Left lung (tissue), 4 donors: ENCODE measurements at regions not wholly inside any gene's neighbourhood (a gene's known extent, or its start where the extent isn't known, plus 50 kb on each side); places are given as distances from the start of the nearest gene placed in this dataset.

Source experiments
- ATAC-seq: fragments of 200-7000 bp; cut with Tn5 transposase; one replicate; pipeline ENCODE4 v1.9.1; 2020; ENCODE audit warnings: moderate library complexity
- DNase-seq, 4 donors: peaks; one replicate each; pipeline ENCODE4 v3.0.0-alpha.2; 2013 to 2020
- H3K27ac ChIP-seq, 2 donors: fragments of 200-600 bp; sonication (generic) in 1 of 2; one replicate each; pipeline versions ENCODE4 v1.5.0 to v1.8.0; 2020 to 2021
- H3K27me3 ChIP-seq, 2 donors: fragments of 200-600 bp; sonication (generic) in 1 of 2; one replicate each; pipeline versions ENCODE4 v1.5.0 to v1.8.0; 2020 to 2021
- H3K36me3 ChIP-seq, 2 donors: fragments of 200-600 bp; sonication (generic) in 1 of 2; one replicate each; pipeline versions ENCODE4 v1.5.0 to v1.8.0; 2020 to 2021
- H3K4me1 ChIP-seq, 2 donors: fragments of 200-600 bp; one replicate each; pipeline ENCODE4 v1.8.0; 2021
- H3K4me3 ChIP-seq, 2 donors: fragments of 200-600 bp; sonication (generic) in 1 of 2; one replicate each; pipeline versions ENCODE4 v1.5.0 to v1.8.0; 2020 to 2021; ENCODE audit warnings: mild to moderate bottlenecking in 1 of 2
- H3K9me3 ChIP-seq, 2 donors: fragments of 200-600 bp; sonication (generic) in 1 of 2; one replicate each; pipeline versions ENCODE4 v1.5.0 to v1.8.0; 2020 to 2021
- intact Hi-C, 2 donors: fragments of 100-400 bp; cut with DNase I; formaldehyde crosslinking; loops; one replicate each; pipeline versions ENCODE4 v1.11.2 to v1.14.2; 2022
- TF ChIP-seq, protein P1 (sequence below), 2 donors: fragments of 200-600 bp; sonication (generic) in 1 of 2; IDR thresholded peaks; one replicate each; pipeline versions ENCODE4 v1.5.0 to v1.8.0; 2021; ENCODE audit warnings: antibody characterized with exemption in 2 of 2
- donor health status: DM: no; HTN: yes; CAD: no.
- donor health status: DM: no; HTN: no; CAD: no.

DNA sequence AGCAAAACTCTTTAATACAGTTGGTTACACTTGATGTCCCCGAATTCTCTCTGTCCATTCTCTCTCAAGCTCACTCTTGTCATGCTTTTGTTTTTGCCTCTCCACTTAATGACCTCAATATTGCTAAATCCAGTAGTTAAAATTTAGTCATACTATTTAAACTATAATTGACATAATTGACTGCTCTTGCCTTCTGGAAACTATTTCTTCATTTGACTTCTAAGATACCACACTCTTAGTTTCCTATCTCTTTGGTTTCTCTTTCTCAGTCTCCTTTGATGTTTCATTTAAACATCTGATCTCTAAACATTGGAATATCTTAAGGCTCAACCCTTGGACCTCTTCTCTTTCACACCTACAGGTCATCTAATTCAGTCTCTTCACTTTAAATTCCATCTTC is 211.3 kb downstream of the COG6 start:
- H3K9me3 ChIP-seq, result no peaks in the 10 kb centered on the region
- ATAC-seq, result no peak
- intact Hi-C loops, result no loop called here
- DNase-seq, result no peak
- no peaks in the 10 kb centered on the region for H3K27me3 ChIP-seq
- H3K4me3 ChIP-seq, result no peak overlapping the region
- no peaks in the 10 kb centered on the region for H3K4me1 ChIP-seq
- TF ChIP-seq, protein P1, sequence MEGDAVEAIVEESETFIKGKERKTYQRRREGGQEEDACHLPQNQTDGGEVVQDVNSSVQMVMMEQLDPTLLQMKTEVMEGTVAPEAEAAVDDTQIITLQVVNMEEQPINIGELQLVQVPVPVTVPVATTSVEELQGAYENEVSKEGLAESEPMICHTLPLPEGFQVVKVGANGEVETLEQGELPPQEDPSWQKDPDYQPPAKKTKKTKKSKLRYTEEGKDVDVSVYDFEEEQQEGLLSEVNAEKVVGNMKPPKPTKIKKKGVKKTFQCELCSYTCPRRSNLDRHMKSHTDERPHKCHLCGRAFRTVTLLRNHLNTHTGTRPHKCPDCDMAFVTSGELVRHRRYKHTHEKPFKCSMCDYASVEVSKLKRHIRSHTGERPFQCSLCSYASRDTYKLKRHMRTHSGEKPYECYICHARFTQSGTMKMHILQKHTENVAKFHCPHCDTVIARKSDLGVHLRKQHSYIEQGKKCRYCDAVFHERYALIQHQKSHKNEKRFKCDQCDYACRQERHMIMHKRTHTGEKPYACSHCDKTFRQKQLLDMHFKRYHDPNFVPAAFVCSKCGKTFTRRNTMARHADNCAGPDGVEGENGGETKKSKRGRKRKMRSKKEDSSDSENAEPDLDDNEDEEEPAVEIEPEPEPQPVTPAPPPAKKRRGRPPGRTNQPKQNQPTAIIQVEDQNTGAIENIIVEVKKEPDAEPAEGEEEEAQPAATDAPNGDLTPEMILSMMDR (IDR thresholded peaks at IDR 0.05), result no peak
- no peaks in the 10 kb centered on the region for H3K36me3 ChIP-seq
- no peak overlapping the region for H3K27ac ChIP-seq

DNA sequence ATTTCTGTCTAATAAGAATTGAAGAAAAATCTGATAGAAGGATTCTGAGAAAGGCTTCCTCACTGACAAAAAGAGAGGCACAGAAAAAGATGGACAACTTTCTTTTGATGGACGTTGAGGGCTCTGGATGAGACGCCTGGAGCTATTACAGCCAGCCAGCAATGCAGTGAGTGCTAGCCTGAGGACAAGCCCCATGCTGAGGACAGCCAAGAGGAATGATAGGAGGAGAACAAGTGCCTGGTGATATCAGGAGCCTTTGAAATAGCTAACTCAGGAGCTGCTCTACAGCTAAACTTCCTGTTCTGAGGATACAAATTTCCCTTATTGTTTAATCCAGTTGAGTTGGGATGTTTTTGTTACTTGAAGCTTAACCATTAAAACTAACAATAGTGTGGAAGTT is 212.3 kb downstream of the COG6 start:
- Histone ChIP-seq H3K36me3 (no peaks in the 10 kb centered on the region), H3K4me3 (no peak overlapping the region), H3K27ac (no peak overlapping the region), H3K27me3 (no peaks in the 10 kb centered on the region), H3K4me1 (no peaks in the 10 kb centered on the region), H3K9me3 (no peaks in the 10 kb centered on the region)
- TF ChIP-seq, protein P1 (IDR thresholded peaks at IDR 0.05), result no peak
- intact Hi-C loops, result no loop called here
- DNase-seq (no peak), ATAC-seq (no peak)

DNA sequence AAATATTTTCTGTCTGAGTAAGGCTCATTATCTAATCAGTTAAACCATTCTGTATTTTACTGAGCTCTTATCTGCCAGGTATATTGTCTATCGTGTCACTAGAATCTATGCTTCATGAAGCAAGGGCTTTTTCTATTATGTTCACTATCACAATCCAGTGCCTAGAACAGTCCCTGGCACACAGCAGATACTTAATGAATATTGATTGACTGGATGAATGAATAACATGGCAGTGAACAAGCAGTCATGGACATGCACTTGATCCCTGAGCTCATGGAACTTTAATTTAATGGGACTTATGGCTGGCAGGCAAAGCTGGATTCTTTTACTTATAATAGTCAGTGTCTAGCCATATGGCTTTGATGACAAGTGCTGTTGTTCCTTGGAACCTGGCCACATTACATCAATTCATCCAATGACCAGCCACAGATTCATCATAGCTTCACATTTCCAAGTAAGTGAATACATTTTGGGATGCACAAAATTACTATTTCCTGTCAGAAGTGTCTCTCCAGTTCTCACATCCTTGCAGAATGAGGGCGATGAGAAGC is 214.8 kb downstream of the COG6 start:
- ATAC-seq, result no peak

DNA sequence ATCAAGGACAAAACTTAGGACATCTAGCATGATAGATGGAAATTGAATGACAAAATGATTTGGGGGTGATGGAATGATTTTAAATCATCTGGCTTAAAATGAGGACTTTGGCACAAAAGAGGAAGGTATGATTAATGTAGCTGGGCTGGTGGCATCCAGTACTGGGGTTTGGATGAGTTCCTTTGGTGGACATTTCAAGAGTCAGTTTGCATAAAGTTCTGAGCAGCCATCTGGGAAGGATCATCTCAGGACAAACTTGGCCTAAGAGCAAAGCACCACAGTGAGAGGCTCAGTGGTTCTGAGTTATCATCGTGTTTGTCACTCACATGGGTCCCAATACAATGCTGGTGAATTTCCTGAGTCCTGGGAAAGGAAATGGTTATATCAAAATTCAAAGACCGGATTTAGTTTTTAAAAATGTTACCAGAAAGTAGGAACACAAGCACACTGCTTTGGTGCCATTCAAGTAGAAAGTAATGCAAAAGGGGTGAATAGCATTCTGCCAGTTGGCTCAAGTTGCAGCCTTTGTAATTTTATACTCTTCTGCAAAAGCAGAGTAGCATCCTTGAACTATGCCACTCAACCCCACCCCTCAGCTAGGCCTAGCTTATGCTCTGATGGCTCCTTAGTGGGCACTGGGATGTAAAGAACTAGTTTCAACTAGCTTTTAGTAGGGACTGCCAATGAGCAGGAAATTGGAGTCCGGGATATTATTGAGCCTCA is 219.0 kb downstream of the COG6 start:
- Histone ChIP-seq H3K4me3 (no peak overlapping the region), H3K27ac (no peak overlapping the region), H3K4me1 (no peaks in the 10 kb centered on the region), H3K27me3 (no peaks in the 10 kb centered on the region), H3K36me3 (no peaks in the 10 kb centered on the region), H3K9me3 (no peaks in the 10 kb centered on the region)
- ATAC-seq, result no peak
- intact Hi-C loops, result no loop called here
- DNase-seq, result no peak
- TF ChIP-seq, protein P1 (IDR thresholded peaks at IDR 0.05), result no peak

More for the DNA sequence above, 214.8 kb downstream of the COG6 start:
- Histone ChIP-seq H3K9me3 (no peaks in the 10 kb centered on the region), H3K36me3 (no peaks in the 10 kb centered on the region), H3K4me1 (no peaks in the 10 kb centered on the region), H3K27ac (no peak overlapping the region), H3K27me3 (no peaks in the 10 kb centered on the region), H3K4me3 (no peak overlapping the region)
- no peak for DNase-seq
- TF ChIP-seq, protein P1 (IDR thresholded peaks at IDR 0.05), result no peak
- intact Hi-C loops, result no loop called here

DNA sequence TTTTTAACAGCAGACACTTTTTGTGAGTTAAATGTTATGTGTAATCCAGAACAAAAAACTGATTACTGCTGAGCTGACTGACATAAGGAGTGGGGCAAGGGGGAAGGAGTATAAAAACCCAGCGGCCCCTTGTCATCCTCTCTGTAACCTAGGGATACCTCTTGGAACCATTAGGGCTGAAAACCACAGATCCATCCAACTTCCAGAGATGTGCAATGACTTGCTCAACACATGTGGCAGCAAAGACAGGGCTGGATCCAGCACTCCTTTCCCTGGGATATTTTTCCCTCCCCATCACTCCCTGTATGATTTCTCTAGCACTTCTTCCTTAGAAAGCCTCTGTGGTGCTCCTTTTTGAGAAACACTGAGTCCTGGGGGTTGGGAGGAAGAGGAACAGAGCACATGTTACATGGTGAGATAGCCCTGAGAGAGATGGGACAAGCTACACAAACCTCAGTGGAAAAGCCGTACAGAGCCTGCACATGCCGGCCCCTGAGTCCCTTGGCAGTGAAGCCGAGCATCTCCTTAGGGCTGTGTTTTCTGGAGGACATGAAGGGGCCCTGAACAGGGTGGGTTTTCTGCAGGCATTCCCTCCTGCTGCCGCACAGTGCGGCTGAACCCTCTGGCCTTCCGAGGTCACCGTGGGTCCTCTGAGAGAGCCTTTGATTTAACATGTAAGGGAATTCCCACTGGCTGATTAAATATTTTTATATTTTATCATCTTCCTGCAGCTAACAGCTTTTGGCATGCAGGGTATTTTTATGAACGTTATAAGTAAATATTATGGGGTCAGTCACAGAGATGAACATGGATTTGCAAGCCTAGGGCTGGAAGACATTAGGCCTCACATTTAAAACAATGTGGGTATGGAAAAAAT is 219.9 kb downstream of the COG6 start:
- Histone ChIP-seq H3K4me3 (no peak overlapping the region), H3K27me3 (no peaks in the 10 kb centered on the region), H3K9me3 (no peaks in the 10 kb centered on the region), H3K4me1 (no peaks in the 10 kb centered on the region), H3K36me3 (no peaks in the 10 kb centered on the region), H3K27ac (no peak overlapping the region)
- peak in 1 of 4 donors; percentile 27 for DNase-seq
- ATAC-seq, result peak; percentile 16
- intact Hi-C loops, result no loop called here
- TF ChIP-seq, protein P1 (IDR thresholded peaks at IDR 0.05), result no peak
